Body of pancreas (tissue), 4 donors: ENCODE measurements at regions not wholly inside any gene's neighbourhood (a gene's known extent, or its start where the extent isn't known, plus 50 kb on each side); places are given as distances from the start of the nearest gene placed in this dataset.

Experiments used
- POLR2A ChIP-seq, 3 donors: fragments of 450-650 bp; IDR thresholded peaks; one replicate each; pipeline ENCODE4 v1.6.1; 2016; ENCODE audit warnings: antibody characterized with exemption in 3 of 3, mild to moderate bottlenecking in 2 of 3
- TF ChIP-seq, protein P1 (sequence below), 7 experiments: fragments of 450-650 bp in 4 of 7; fragments of 200-600 bp in 3 of 7; sonication (generic) in 3 of 7; IDR thresholded peaks; one replicate each; pipeline ENCODE4 v1.5.1; 2016 to 2019; ENCODE audit warnings: antibody characterized with exemption in 7 of 7

DNA sequence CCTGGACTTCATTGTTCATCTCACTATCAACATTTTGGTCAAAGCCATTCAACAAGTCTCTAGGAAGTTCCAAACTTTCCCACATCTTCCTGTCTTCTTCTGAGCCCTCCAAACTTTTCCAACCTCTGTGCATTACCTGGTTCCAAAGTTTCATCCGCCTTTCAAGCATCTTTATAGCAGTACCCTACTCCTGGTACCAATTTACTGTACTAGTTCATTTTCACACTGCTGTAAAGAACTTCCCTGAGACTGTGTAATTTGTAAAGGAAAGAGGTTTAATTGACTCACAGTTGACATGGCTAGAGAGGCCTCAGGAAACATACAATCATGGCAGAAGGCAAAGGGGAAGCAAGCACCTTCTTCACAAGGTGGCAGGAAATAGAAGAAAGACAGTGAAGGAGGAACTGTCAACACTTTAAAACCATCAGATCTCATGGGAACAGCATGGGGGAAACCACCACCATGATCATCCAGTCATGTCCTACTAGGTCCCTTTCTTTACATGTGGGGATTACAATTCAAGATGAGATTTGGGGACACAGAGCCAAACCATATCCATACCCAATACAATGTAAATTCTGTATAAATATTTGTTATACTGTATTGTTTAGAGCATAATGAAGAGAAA, 109.7 kb downstream of the C12orf75 start:
- no peak for TF ChIP-seq POLR2A (IDR thresholded peaks at IDR 0.05)
- TF ChIP-seq, protein P1, sequence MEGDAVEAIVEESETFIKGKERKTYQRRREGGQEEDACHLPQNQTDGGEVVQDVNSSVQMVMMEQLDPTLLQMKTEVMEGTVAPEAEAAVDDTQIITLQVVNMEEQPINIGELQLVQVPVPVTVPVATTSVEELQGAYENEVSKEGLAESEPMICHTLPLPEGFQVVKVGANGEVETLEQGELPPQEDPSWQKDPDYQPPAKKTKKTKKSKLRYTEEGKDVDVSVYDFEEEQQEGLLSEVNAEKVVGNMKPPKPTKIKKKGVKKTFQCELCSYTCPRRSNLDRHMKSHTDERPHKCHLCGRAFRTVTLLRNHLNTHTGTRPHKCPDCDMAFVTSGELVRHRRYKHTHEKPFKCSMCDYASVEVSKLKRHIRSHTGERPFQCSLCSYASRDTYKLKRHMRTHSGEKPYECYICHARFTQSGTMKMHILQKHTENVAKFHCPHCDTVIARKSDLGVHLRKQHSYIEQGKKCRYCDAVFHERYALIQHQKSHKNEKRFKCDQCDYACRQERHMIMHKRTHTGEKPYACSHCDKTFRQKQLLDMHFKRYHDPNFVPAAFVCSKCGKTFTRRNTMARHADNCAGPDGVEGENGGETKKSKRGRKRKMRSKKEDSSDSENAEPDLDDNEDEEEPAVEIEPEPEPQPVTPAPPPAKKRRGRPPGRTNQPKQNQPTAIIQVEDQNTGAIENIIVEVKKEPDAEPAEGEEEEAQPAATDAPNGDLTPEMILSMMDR (IDR thresholded peaks at IDR 0.05), result no peak
